ENCODE measurements at regions not wholly inside any gene's neighbourhood (a gene's known extent, or its start where the extent isn't known, plus 50 kb on each side); places are given as distances from the start of the nearest gene placed in this dataset.

DNA sequence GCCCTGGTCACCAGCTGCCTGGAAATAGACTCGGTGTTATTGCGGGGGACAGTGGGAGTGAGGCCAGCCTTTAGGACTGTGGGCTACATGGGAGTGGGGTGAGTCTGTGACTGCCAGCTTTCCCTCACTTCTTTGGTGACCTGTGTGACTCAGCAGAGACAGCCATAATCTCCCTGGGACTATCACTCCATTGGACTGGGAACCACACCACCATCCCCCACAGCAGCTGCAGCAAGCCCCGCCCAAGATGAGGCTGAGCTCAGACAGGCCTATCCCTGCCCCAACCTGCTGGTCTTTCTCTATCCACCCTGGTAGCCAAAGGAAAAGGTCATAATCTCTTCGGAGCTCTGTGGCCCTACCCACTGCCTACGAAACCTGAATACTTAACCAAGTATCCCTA is 263.2 kb downstream of the FZD1 start:
- DNase-seq (ENCODE audit: low read depth): no peak
- TF ChIP-seq, protein P1, sequence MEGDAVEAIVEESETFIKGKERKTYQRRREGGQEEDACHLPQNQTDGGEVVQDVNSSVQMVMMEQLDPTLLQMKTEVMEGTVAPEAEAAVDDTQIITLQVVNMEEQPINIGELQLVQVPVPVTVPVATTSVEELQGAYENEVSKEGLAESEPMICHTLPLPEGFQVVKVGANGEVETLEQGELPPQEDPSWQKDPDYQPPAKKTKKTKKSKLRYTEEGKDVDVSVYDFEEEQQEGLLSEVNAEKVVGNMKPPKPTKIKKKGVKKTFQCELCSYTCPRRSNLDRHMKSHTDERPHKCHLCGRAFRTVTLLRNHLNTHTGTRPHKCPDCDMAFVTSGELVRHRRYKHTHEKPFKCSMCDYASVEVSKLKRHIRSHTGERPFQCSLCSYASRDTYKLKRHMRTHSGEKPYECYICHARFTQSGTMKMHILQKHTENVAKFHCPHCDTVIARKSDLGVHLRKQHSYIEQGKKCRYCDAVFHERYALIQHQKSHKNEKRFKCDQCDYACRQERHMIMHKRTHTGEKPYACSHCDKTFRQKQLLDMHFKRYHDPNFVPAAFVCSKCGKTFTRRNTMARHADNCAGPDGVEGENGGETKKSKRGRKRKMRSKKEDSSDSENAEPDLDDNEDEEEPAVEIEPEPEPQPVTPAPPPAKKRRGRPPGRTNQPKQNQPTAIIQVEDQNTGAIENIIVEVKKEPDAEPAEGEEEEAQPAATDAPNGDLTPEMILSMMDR (IDR thresholded peaks at IDR 0.05; ENCODE audit: insufficient read depth, low read depth, low read length, missing control alignments): no peak
- H3K4me3 ChIP-seq (ENCODE audit: low read depth, low read length): no peak overlapping the region

DNA sequence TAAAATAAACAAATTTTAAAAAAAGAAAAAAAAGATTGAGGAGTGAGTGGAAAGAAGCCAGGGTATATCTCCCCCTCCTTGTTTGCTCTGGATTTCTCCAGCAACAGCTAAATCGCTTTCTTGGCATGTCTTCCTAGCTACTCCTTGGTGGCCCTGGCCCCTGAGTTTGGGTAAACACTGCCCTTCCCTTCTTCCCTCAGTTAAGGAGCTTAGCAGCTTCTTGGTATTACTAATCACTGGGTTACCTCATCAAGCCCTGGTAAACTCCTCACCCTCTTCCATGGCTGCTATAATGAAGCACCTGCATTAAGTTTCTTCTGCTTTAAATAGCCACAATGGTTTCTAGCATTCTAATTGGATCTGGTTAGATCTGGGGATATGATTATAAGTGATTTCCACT is 269.8 kb downstream of the FZD1 start:
- no peak for DNase-seq (ENCODE audit: low read depth)
- no peak overlapping the region for H3K4me3 ChIP-seq (ENCODE audit: low read depth, low read length)
- TF ChIP-seq, protein P1 (IDR thresholded peaks at IDR 0.05; ENCODE audit: insufficient read depth, low read depth, low read length, missing control alignments): no peak

DNA sequence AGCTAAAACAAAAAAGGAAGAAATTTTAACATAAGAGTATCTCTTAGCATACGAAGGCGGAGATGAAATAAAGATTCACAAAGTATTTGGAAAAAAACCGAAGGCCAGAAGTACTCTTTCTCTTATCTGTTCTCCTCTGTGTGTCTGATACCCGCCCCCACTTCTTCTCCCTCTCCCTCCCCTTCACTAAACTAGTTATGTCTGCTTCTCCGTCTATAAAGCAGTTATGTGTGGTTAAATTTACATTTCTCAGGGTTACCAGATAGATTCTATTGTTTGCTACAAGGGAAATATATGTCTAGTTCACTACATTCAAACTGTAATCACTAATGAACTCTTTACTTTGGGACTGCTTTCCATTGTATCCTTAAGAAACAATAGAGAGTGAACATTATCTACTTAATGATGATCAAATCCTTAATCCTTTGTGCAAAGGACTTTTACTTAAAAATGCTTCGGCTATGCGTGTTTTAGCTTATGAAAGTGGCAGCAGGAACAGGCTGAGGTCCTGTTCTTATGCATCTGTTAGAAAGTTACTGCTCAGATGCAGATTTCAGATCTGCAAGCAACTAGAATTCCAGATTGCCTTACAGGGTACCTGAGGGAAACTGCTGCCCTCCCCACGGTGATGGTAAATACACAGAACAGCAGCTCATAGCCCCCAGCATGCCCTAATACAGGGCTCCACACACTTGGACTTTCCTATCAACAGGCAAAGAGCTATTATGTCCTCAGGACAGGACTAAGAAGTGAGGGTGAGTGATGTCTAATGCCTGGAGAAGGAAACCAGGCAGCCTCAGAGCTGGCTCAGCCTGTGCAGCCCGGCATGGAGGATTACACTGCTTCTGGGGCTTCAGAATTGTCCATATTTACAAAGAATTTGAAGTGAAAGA is 273.3 kb downstream of the FZD1 start:
- TF ChIP-seq, protein P1 (IDR thresholded peaks at IDR 0.05; ENCODE audit: insufficient read depth, low read depth, low read length, missing control alignments): no peak
- DNase-seq (ENCODE audit: low read depth): no peak
- no peak overlapping the region for H3K4me3 ChIP-seq (ENCODE audit: low read depth, low read length)

DNA sequence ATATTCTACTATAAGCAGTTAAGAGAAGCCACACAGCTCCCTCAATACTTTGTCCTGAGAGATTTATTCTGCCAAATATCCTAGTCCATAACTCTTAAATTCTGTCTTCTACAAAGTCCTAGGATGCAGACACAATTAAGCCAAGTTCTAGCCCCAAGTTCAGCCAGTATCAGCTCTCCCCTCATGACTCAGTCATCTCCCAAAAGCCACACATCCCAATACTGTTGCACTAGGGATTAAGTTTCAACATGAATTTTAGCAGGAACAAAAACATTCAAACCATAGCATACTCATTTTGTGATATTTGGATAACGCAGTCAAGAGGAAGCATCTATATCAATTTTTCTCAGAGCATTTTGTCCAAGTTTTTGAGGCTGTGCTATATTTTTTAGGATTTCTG is 277.4 kb downstream of the FZD1 start:
- TF ChIP-seq, protein P1 (IDR thresholded peaks at IDR 0.05; ENCODE audit: insufficient read depth, low read depth, low read length, missing control alignments): no peak
- no peak for DNase-seq (ENCODE audit: low read depth)
- no peak overlapping the region for H3K4me3 ChIP-seq (ENCODE audit: low read depth, low read length)

DNA sequence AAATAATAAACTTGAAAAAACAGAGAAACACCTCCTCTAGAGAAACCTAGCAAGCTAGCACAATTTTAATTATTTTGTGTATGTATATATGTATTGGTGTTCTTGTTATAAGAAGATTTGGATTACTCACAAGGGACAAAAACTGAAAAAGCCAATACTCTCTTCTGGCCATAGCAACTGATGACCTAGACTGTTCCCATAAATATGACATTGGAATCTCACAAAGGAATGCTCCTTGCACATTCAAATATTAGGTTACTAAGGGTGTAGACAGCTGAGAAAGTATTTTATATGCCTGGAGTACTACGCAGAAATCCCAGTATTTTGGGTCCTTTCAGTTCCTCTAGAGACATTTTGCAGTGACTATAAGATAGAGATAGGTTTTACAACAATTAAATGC is 279.4 kb downstream of the FZD1 start:
- DNase-seq (ENCODE audit: low read depth): no peak
- TF ChIP-seq, protein P1 (IDR thresholded peaks at IDR 0.05; ENCODE audit: insufficient read depth, low read depth, low read length, missing control alignments): no peak
- H3K4me3 ChIP-seq (ENCODE audit: low read depth, low read length): no peak overlapping the region

DNA sequence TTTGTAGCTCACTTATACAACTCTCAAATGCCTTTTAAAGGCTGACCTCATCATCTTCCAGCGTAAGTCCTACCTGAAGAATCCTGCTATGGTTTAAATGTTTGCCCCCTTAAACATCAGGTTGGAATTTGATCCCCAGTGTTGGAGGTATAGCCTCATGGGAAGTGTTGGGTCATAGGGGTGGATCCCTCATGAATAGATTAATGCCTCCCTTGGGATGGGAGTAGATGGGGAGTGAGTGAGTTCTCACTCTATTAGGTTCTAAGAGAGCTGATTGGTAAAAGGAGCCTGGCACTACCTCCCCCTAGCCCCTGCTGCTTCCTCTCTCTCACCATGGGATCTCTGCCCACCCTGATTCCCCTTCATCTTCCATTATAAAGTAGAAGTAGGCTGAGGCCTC is 285.6 kb downstream of the FZD1 start:
- TF ChIP-seq, protein P1 (IDR thresholded peaks at IDR 0.05; ENCODE audit: insufficient read depth, low read depth, low read length, missing control alignments): no peak
- DNase-seq (ENCODE audit: low read depth): no peak
- H3K4me3 ChIP-seq (ENCODE audit: low read depth, low read length): no peak overlapping the region

DNA sequence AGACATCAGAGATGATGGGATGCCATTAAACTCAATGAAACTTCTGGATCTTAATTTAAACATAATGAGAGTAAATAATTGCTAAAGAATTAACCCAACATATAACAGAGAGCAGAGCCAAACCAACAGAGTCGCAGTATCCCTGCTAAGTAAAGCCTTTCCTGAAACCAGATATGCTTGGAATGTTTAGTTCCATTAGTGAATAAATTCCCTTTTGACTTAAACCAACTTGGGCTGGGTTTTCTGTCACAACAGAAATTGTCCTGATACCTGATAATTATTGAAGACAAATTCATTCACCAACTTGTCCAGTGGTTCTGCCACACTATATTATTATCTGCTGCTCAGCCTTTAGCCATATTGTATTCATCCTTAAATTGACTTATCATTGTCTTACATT is 286.7 kb downstream of the FZD1 start:
- DNase-seq (ENCODE audit: low read depth): no peak
- TF ChIP-seq, protein P1 (IDR thresholded peaks at IDR 0.05; ENCODE audit: insufficient read depth, low read depth, low read length, missing control alignments): no peak

More for the DNA sequence above, 286.7 kb downstream of the FZD1 start:
- H3K4me3 ChIP-seq (ENCODE audit: low read depth, low read length): no peak overlapping the region
